Mucosa of stomach (tissue), 1 donor: ENCODE measurements at regions not wholly inside any gene's neighbourhood (a gene's known extent, or its start where the extent isn't known, plus 50 kb on each side); places are given as distances from the start of the nearest gene placed in this dataset.
"Not testable (repeated sequence)": the region's sequence is repeated elsewhere in the genome, so short reads cannot be mapped to it uniquely, and the experiment has no call there.

Source experiments
- H3K27me3 ChIP-seq: one replicate; pipeline ENCODE4 v1.7.0; 2013; ENCODE audit warnings: mild to moderate bottlenecking, low read length; ENCODE audit not compliant: control insufficient read depth, insufficient read depth
- H3K36me3 ChIP-seq: one replicate; pipeline ENCODE4 v1.7.0; 2013; ENCODE audit warnings: low read length; ENCODE audit not compliant: control insufficient read depth, insufficient read depth
- H3K4me1 ChIP-seq: one replicate; pipeline ENCODE4 v1.7.0; 2013; ENCODE audit warnings: mild to moderate bottlenecking, low read length; ENCODE audit not compliant: control insufficient read depth, insufficient read depth
- H3K4me3 ChIP-seq: one replicate; pipeline ENCODE4 v1.7.0; 2013; ENCODE audit warnings: low read length
- H3K9ac ChIP-seq: one replicate; pipeline ENCODE4 v1.7.0; 2013; ENCODE audit warnings: mild to moderate bottlenecking, low read length, moderate library complexity
- H3K9me3 ChIP-seq: one replicate; pipeline ENCODE4 v1.7.0; 2013; ENCODE audit warnings: mild to moderate bottlenecking, low read length, moderate library complexity; ENCODE audit not compliant: control insufficient read depth
- donor health status: Pancreatic carcinoma.

- H3K4me3 ChIP-seq: no peak overlapping the region
- H3K36me3 ChIP-seq: no peaks in the 10 kb centered on the region
- no peaks in the 10 kb centered on the region for H3K9me3 ChIP-seq
- no peaks in the 10 kb centered on the region for H3K4me1 ChIP-seq
- no peaks in the 10 kb centered on the region for H3K27me3 ChIP-seq
- H3K9ac ChIP-seq: no peak overlapping the region
Observed at GRCh38 chr6:141808662-141809061, 324.1 kb upstream of the GJE1 start.

- not testable (repeated sequence) for H3K36me3 ChIP-seq, H3K9me3 ChIP-seq, H3K9ac ChIP-seq, H3K4me1 ChIP-seq, H3K27me3 ChIP-seq, H3K4me3 ChIP-seq
Observed at GRCh38 chr6:141800973-141801372, 331.8 kb upstream of the GJE1 start.

DNA sequence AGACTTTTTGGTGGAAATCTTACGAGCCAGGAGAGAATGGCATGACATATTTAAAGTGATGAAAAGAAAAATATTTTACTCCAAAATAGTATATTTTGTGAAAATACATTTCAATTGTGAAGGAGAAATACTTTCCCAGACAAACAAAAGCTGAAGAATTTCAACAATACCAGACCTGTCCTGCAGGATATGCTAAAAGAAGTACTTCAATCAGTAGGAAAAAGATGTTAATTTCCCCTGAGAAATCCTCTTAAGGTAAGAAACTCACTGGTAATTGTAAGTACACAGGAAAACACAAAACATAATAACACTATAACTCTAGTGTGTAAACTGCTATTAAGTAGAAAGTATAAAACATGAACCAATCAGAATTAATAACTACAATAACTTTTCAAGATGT lies 341.8 kb upstream of the GJE1 start:
- Histone ChIP-seq H3K9ac (no peak overlapping the region), H3K4me3 (no peak overlapping the region), H3K4me1 (no peaks in the 10 kb centered on the region), H3K27me3 (no peaks in the 10 kb centered on the region), H3K9me3 (no peaks in the 10 kb centered on the region), H3K36me3 (no peaks in the 10 kb centered on the region)

DNA sequence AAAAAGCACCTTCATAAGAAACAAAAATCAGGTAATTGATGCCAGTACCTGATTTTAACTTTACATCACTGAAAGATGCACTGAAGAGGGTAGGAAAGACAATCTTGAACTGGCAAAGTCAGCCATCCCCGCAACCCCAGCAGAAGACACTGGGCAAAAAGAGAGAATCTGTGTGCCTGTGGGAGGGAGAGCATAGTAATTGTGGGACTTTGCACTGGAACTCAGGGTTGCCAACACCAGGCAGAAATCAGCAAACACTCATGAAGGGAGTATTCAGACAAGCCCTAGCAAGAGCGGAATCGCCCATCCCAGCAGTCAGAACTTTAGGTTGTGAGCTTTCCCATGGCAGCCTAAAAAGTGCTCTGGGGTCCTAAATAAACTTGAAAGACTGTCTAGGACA lies 344.6 kb upstream of the GJE1 start:
- no peaks in the 10 kb centered on the region for H3K27me3 ChIP-seq

GRCh38 chr6:141783585-141783984 lies 349.1 kb upstream of the GJE1 start:
- no peaks in the 10 kb centered on the region for H3K9me3 ChIP-seq
- H3K36me3 ChIP-seq: no peaks in the 10 kb centered on the region
- no peaks in the 10 kb centered on the region for H3K27me3 ChIP-seq
- no peak overlapping the region for H3K4me3 ChIP-seq
- H3K9ac ChIP-seq: no peak overlapping the region
- no peaks in the 10 kb centered on the region for H3K4me1 ChIP-seq

More for the DNA sequence above, 344.6 kb upstream of the GJE1 start:
- Histone ChIP-seq H3K4me1 (no peaks in the 10 kb centered on the region), H3K9me3 (no peaks in the 10 kb centered on the region), H3K9ac (no peak overlapping the region), H3K4me3 (no peak overlapping the region), H3K36me3 (no peaks in the 10 kb centered on the region)

GRCh38 chr6:141780296-141780695 lies 352.4 kb upstream of the GJE1 start:
- Histone ChIP-seq H3K4me1 (no peaks in the 10 kb centered on the region), H3K27me3 (no peaks in the 10 kb centered on the region), H3K36me3 (no peaks in the 10 kb centered on the region), H3K9me3 (no peaks in the 10 kb centered on the region), H3K4me3 (no peak overlapping the region), H3K9ac (no peak overlapping the region)

DNA sequence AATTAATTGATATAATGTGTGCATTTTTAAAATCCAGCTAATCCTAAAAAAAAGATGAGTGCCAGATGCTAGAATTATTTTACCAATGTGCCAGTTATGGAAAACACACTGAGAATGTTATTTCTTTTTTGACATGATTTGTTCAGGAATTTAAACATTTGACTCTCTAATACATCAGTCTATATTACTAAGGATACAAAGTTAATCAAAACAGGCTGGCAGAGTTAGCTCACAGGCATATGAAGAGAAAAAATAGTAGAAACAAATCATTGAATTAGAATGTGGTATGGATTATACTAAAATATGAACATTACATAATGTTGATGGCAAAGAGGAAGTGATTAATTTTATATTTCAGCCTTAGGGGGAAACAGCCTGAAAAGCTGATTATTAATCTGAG lies 368.3 kb upstream of the GJE1 start:
- no peaks in the 10 kb centered on the region for H3K36me3 ChIP-seq
- H3K9me3 ChIP-seq: no peaks in the 10 kb centered on the region

DNA sequence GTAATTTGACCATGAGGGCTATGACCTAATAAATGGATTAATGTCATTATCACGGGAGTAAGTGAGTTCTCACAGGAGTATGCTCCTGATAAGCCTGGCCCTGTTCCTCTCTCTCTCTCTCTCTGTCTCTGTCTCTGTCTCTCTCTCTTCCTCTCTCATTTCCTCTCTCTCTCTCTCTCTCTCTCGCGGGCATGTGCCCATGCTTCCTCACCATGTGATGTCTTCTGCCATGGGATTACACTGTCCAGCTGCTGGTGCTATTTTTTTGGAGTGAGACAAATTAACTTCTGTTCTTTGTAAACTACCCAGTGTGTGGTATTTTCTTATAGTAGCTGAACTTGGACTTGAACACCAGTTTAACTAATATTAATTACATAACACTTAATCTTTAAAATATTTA lies 374.3 kb upstream of the GJE1 start:
- H3K36me3 ChIP-seq: no peaks in the 10 kb centered on the region
- no peak overlapping the region for H3K4me3 ChIP-seq
- H3K9ac ChIP-seq: no peak overlapping the region
- no peaks in the 10 kb centered on the region for H3K9me3 ChIP-seq
- no peaks in the 10 kb centered on the region for H3K27me3 ChIP-seq
- H3K4me1 ChIP-seq: no peaks in the 10 kb centered on the region

More for the DNA sequence above, 368.3 kb upstream of the GJE1 start:
- Histone ChIP-seq H3K4me1 (no peaks in the 10 kb centered on the region), H3K4me3 (no peak overlapping the region), H3K27me3 (no peaks in the 10 kb centered on the region), H3K9ac (no peak overlapping the region)

DNA sequence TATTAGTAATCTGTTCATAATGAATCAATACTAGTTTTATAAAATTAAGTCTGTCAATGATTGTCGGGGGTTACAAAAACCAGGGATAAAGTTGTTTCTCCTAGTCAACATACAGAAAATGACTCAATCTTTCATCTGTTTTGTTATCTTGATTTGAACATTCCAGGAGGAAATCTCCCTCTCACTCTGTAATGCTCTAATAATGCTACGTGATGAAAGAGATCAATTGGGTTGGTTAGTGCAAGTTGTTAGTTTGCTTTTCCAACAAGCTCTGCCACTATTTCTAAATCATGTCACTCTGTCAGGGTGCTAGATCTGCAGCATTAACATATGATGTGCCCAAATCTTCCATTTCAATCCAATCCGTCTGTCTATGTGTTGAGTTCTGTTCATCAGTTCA lies 379.5 kb upstream of the GJE1 start:
- Histone ChIP-seq H3K27me3 (no peaks in the 10 kb centered on the region), H3K36me3 (no peaks in the 10 kb centered on the region), H3K4me3 (no peak overlapping the region), H3K9ac (no peak overlapping the region), H3K9me3 (no peaks in the 10 kb centered on the region), H3K4me1 (no peaks in the 10 kb centered on the region)

DNA sequence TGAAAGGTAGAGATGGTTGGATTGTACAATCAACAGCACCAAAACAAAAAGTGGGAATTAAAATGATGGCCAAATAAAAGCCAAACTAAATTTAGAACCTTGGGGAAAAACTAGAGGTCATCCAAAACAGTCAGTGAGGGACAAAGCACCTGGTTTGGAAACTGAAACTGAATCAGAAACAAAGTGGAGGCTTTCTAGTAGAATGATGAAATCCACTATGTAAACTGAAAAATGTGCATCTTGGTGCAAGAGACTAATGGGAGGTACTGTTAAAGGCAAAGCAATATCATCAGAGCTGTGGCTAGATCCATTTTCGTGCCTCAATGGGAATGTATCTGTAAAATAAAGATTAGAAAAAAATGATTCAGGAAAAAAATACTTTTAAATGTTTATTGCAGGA lies 380.0 kb upstream of the GJE1 start:
- H3K9ac ChIP-seq: no peak overlapping the region
- no peaks in the 10 kb centered on the region for H3K36me3 ChIP-seq
- no peaks in the 10 kb centered on the region for H3K9me3 ChIP-seq
- no peak overlapping the region for H3K4me3 ChIP-seq
- H3K27me3 ChIP-seq: no peaks in the 10 kb centered on the region
- H3K4me1 ChIP-seq: no peaks in the 10 kb centered on the region

DNA sequence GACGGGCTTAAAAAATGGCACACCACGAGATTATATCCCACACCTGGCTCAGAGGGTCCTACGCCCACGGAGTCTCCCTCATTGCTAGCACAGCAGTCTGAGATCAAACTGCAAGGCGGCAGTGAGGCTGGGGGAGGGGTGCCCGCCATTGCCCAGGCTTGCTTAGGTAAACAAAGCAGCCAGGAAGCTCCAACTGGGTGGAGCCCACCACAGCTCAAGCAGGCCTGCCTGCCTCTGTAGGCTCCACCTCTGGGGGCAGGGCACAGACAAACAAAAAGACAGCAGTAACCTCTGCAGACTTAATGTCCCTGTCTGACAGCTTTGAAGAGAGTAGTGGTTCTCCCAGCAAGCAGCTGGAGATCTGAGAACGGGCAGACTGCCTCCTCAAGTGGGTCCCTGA lies 386.4 kb upstream of the GJE1 start:
- H3K4me3 ChIP-seq, H3K9ac ChIP-seq, H3K9me3 ChIP-seq, H3K4me1 ChIP-seq, H3K36me3 ChIP-seq, H3K27me3 ChIP-seq: not testable (repeated sequence)

DNA sequence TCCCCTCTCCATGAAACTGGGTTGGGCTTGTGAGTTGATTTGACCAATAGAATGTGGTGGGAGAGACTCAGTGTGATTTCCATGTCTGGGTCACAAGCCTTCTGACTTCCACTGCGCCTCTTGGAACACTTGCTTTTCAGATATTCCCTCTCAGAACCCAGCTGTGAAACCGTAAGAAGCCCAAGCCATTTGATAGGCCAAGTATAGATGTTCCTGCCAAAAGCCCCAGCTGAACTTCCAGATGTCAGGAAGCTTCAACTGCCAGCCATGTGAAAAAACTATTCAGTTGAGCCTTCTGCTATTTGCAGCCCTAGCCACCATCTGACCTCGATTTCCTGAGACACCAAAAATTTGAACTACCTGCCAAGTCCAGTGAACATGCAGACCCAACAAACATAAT lies 387.8 kb upstream of the GJE1 start:
- H3K9me3 ChIP-seq: no peaks in the 10 kb centered on the region

DNA sequence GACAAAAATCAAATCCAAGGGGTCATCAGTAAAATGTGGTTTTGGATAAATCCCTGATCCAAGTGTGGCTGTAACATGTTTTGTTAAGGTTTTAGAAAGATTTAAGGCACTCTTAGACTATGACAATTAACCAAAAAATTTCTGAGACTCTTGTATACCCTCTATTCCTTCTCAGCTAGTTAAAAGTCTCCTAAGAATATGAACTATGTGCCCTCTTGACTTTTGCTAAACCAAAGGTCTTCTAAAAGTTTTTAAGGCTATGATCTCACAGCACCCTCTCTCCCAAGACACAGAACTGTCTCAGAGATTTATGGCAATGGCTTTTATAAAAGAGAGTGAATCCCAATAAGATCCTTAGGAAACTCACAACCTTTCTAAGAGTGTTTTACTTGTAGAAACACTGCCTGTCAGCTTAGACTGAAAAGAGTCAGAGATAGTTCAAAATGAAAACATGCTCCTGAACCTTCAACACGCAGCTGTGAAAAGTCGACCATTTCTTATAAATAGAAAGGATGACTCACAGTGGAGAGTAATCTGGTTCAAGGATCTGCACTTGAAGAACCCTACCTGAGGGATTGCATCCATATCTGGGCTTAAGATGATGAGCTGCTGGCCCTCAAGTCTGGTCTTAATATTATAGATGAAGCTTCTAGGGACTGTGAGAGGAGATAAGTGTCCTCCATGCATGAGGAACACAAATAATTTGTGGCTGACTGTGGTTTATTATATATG lies 388.4 kb upstream of the GJE1 start:
- Histone ChIP-seq H3K9ac (no peak overlapping the region), H3K9me3 (no peaks in the 10 kb centered on the region), H3K4me3 (no peak overlapping the region), H3K27me3 (no peaks in the 10 kb centered on the region), H3K36me3 (no peaks in the 10 kb centered on the region), H3K4me1 (no peaks in the 10 kb centered on the region)

More for the DNA sequence above, 387.8 kb upstream of the GJE1 start:
- no peaks in the 10 kb centered on the region for H3K27me3 ChIP-seq
- no peaks in the 10 kb centered on the region for H3K4me1 ChIP-seq
- no peaks in the 10 kb centered on the region for H3K36me3 ChIP-seq
- no peak overlapping the region for H3K9ac ChIP-seq
- H3K4me3 ChIP-seq: no peak overlapping the region
